Endothelial cell of umbilical vein (primary cell): ENCODE measurements at regions not wholly inside any gene's neighbourhood (a gene's known extent, or its start where the extent isn't known, plus 50 kb on each side); places are given as distances from the start of the nearest gene placed in this dataset.

Source experiments
- CTCF ChIP-seq, 2 donors: IDR thresholded peaks; 1 replicate in 1 of 2; 2 replicates in 1 of 2; pipeline ENCODE4 v1.5.1; 2011; ENCODE audit warnings: low read length in 2 of 2, mild to moderate bottlenecking in 2 of 2, moderate library complexity in 2 of 2, control low read depth in 1 of 2, inconsistent platforms in 1 of 2, low read depth in 1 of 2; ENCODE audit not compliant: insufficient read depth in 1 of 2; ENCODE audit errors: extremely low read depth in 1 of 2
- EZH2 ChIP-seq: IDR thresholded peaks from 2 replicates; pipeline ENCODE4 v1.6.1; 2012; ENCODE audit warnings: borderline replicate concordance, low read depth, mild to moderate bottlenecking, moderate library complexity, low read length, inconsistent platforms; ENCODE audit not compliant: severe bottlenecking
- JUN ChIP-seq: IDR thresholded peaks from 2 replicates; pipeline ENCODE4 v1.6.1; 2011; ENCODE audit warnings: borderline replicate concordance, low read depth; ENCODE audit not compliant: insufficient read length, insufficient read depth
- MYC ChIP-seq: IDR thresholded peaks from one replicate; pipeline ENCODE4 v1.6.1; 2011; ENCODE audit warnings: mild to moderate bottlenecking, low read depth, low read length
- POLR2A ChIP-seq: IDR thresholded peaks from 2 replicates; pipeline ENCODE4 v1.6.1; 2012; ENCODE audit warnings: low read depth, mild to moderate bottlenecking, control low read depth, low read length
- POLR2AphosphoS5 ChIP-seq: IDR thresholded peaks from 2 replicates; pipeline ENCODE4 v1.6.1; 2012; ENCODE audit warnings: low read depth, mild to moderate bottlenecking, control low read depth, low read length, moderate library complexity; ENCODE audit not compliant: insufficient read depth
- TF ChIP-seq, protein P1 (sequence below): IDR thresholded peaks from 2 replicates; pipeline ENCODE4 v1.6.1; 2011; ENCODE audit not compliant: insufficient read depth, insufficient read length

DNA sequence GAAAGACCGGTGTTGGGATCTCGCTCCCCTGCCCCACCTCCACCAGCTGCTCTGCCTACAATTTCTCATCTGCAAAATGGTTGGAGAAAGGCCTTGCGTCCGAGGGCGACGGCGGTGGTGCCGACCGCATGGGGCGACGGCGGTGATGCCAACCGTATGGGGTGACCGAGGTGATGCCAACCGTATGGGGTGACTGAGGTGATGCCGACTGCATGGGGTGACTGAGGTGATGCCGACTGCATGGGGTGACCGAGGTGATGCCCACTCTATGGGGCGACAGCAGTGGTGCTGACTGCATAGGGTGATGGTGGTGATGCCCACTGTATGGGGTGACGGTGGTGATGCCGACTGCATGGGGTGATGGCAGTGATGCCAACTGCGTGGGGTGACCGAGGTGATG is 171.0 kb downstream of the OLFM1 start:
- TF ChIP-seq JUN (no peak), CTCF (IDR thresholded peaks at IDR 0.05; ENCODE audit: extremely low read depth in 1 of 2, insufficient read depth in 1 of 2, low read depth in 1 of 2, low read length in 2 of 2) (no peak), POLR2AphosphoS5 (no peak), POLR2A (no peak), EZH2 (no peak), MYC (no peak)
- TF ChIP-seq, protein P1, sequence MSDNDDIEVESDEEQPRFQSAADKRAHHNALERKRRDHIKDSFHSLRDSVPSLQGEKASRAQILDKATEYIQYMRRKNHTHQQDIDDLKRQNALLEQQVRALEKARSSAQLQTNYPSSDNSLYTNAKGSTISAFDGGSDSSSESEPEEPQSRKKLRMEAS = no peak
